ENCODE measurements at regions not wholly inside any gene's neighbourhood (a gene's known extent, or its start where the extent isn't known, plus 50 kb on each side); places are given as distances from the start of the nearest gene placed in this dataset.

- TF ChIP-seq CTCF (IDR thresholded peaks at IDR 0.05), result no peak
- no peak for TF ChIP-seq POLR2A (IDR thresholded peaks at IDR 0.05)
Observed at GRCh38 chr3:94619643-94620042, 556.8 kb downstream of the NSUN3 start.

Data from stomach (tissue), 4 donors.